HUES48 (cell line): ENCODE measurements at regions not wholly inside any gene's neighbourhood (a gene's known extent, or its start where the extent isn't known, plus 50 kb on each side); places are given as distances from the start of the nearest gene placed in this dataset.
"Not testable (repeated sequence)": the region's sequence is repeated elsewhere in the genome, so short reads cannot be mapped to it uniquely, and the experiment has no call there.

ENCODE experiments used
- H3K27ac ChIP-seq: one replicate; pipeline ENCODE4 v1.7.0; 2013; ENCODE audit warnings: low read depth, low read length, inconsistent platforms
- H3K27me3 ChIP-seq: 2 replicates; pipeline ENCODE4 v1.6.1; 2013; ENCODE audit warnings: mild to moderate bottlenecking, low read length; ENCODE audit not compliant: control insufficient read depth, insufficient read depth
- H3K36me3 ChIP-seq: 2 replicates; pipeline ENCODE4 v1.6.1; 2013; ENCODE audit warnings: low read length; ENCODE audit not compliant: control insufficient read depth, insufficient read depth
- H3K4me1 ChIP-seq: 2 replicates; pipeline ENCODE4 v1.6.1; 2013; ENCODE audit warnings: mild to moderate bottlenecking, low read length; ENCODE audit not compliant: control insufficient read depth, insufficient read depth
- H3K4me3 ChIP-seq: 2 replicates; pipeline ENCODE4 v1.5.1; 2013; ENCODE audit warnings: mild to moderate bottlenecking, low read depth, low read length
- H3K9ac ChIP-seq: 2 replicates; pipeline ENCODE4 v1.6.1; 2013; ENCODE audit warnings: mild to moderate bottlenecking, low read depth, low read length, moderate library complexity
- H3K9me3 ChIP-seq: 2 replicates; pipeline ENCODE4 v1.6.1; 2013; ENCODE audit warnings: low read length; ENCODE audit not compliant: control insufficient read depth, insufficient read depth

GRCh38 chrX:87003031-87003430, 514.6 kb upstream of the KLHL4 start:
- Histone ChIP-seq H3K36me3 (no peaks in the 10 kb centered on the region), H3K4me1 (peaks cover 23% of the 10 kb centered on the region), H3K9me3 (peaks cover 17% of the 10 kb centered on the region), H3K27me3 (no peaks in the 10 kb centered on the region), H3K4me3 (no peak overlapping the region), H3K9ac (no peak overlapping the region), H3K27ac (peak overlapping the region; percentile 40)

DNA sequence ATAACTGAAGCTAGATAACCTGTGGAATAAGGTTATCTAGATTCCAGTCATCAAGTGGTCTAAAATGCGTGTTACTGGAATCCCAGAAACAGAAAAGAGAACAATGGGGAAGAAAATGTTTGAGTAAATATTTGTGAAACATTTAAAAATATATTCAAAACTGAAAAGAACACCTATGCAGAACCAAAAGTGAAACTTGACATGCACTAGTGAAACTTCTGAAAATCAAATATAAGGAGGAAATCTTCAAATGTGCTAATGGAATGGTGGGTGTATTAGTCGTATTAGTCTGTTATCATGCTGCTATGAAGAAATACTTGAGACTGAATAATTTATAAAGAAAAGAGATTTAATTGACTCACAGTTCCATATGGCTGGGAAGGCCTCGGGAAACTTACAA, 512.4 kb upstream of the KLHL4 start:
- H3K9ac ChIP-seq = no peak overlapping the region
- no peak overlapping the region for H3K4me3 ChIP-seq
- H3K4me1 ChIP-seq = peaks cover 23% of the 10 kb centered on the region
- H3K27ac ChIP-seq = no peak overlapping the region
- peaks cover 17% of the 10 kb centered on the region for H3K9me3 ChIP-seq
- H3K27me3 ChIP-seq = no peaks in the 10 kb centered on the region
- H3K36me3 ChIP-seq = no peaks in the 10 kb centered on the region

DNA sequence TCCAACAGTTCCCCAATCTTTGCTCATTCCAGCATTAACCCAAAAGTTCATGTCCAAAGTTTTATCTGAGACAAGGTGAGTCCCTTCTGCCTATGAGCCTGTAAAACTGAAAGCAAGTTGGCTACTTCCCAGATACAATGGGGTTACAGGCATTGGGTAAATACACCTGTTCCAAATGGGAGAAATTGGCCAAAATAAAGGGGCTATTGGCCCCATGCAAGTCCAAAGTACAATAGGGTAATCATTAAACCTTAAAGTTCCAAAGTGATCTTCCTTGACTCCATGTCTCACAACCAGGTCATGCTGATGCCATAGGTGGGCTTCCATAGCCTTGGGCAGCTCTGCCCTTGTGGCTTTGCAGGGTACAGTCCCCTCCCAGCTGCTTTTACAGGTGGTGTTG, 511.7 kb upstream of the KLHL4 start:
- Histone ChIP-seq H3K4me3 (no peak overlapping the region; the same call in 1 of the 2 replicates), H3K4me1 (peaks cover 23% of the 10 kb centered on the region), H3K9me3 (peaks cover 17% of the 10 kb centered on the region), H3K27me3 (no peaks in the 10 kb centered on the region), H3K9ac (no peak overlapping the region), H3K36me3 (no peaks in the 10 kb centered on the region), H3K27ac (no peak overlapping the region)

DNA sequence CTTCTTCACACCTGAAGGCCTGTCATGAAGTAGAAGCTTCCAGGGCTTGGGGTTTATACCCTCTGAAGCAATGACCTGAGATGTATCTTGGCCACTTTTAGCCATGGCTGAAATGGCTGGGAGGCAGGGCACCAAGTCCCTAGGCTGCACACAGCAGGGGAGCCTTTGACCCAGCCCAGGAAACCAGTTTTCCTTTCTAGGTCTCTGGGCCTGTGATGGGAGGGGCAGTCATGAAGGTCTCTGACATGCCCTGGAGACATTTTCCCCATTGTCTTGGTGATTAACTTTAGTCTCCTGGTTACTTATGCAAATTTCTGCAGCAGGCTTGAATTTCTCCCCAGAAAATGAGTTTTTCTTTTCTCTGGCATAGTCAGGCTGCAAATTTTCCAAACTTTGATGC, 511.0 kb upstream of the KLHL4 start:
- H3K9me3 ChIP-seq = peaks cover 17% of the 10 kb centered on the region

GRCh38 chrX:87017210-87017609, 500.4 kb upstream of the KLHL4 start:
- Histone ChIP-seq H3K27ac (no peak overlapping the region), H3K9ac (no peak overlapping the region), H3K36me3 (no peaks in the 10 kb centered on the region), H3K4me1 (no peaks in the 10 kb centered on the region), H3K27me3 (no peaks in the 10 kb centered on the region), H3K9me3 (peaks cover 2% of the 10 kb centered on the region; the same call in 1 of the 2 replicates), H3K4me3 (no peak overlapping the region)

More for the DNA sequence above, 511.0 kb upstream of the KLHL4 start:
- Histone ChIP-seq H3K27ac (no peak overlapping the region), H3K36me3 (no peaks in the 10 kb centered on the region), H3K27me3 (no peaks in the 10 kb centered on the region), H3K4me3 (no peak overlapping the region), H3K9ac (no peak overlapping the region), H3K4me1 (peaks cover 23% of the 10 kb centered on the region)

DNA sequence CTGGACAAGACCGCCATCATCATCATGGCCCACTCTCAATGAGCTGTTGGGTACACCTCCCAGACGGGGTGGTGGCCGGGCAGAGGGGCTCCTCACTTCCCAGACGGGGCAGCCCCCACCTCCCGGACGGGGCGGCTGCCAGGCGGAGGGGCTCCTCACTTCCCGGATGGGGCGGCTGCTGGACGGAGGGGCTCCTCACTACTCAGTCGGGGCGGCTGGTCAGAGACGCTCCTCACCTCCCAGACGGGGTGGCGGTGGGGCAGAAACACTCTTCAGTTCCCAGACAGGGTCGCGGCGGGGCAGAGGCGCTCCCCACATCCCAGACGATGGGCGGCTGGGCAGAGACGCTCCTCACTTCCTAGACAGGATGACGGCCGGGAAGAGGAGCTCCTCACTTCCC, 484.5 kb upstream of the KLHL4 start:
- H3K4me1 ChIP-seq, H3K27ac ChIP-seq, H3K9ac ChIP-seq, H3K27me3 ChIP-seq, H3K4me3 ChIP-seq, H3K36me3 ChIP-seq, H3K9me3 ChIP-seq: not testable (repeated sequence)

GRCh38 chrX:87045352-87045751, 472.2 kb upstream of the KLHL4 start:
- Histone ChIP-seq H3K27me3 (no peaks in the 10 kb centered on the region), H3K9ac (no peak overlapping the region), H3K9me3 (peaks cover 17% of the 10 kb centered on the region), H3K36me3 (no peaks in the 10 kb centered on the region), H3K4me3 (no peak overlapping the region), H3K27ac (no peak overlapping the region), H3K4me1 (no peaks in the 10 kb centered on the region)

GRCh38 chrX:87049567-87049966, 468.0 kb upstream of the KLHL4 start:
- Histone ChIP-seq H3K9me3 (peaks cover 13% of the 10 kb centered on the region), H3K9ac (no peak overlapping the region), H3K4me1 (no peaks in the 10 kb centered on the region), H3K27ac (no peak overlapping the region), H3K4me3 (no peak overlapping the region), H3K27me3 (no peaks in the 10 kb centered on the region), H3K36me3 (no peaks in the 10 kb centered on the region)

DNA sequence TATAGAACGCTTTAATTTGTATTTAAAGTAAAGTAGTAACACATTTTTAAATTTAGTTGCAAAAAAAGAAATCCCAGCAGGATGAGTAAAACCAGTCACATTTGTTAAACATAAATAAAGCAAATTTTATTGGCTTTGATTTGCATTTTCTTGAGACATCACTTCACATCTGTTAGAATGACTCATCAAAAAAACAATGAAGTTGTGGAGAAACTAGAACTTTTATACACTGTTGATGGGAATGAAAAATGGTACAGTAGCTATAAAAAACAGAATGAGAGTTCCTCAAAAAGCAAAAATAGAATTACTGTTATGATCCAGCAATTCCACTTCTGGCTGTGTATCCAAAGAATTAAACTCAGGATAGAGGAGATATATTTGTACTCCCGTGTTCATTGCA, 454.0 kb upstream of the KLHL4 start:
- H3K9me3 ChIP-seq = no peaks in the 10 kb centered on the region
- H3K9ac ChIP-seq = no peak overlapping the region
- H3K36me3 ChIP-seq = no peaks in the 10 kb centered on the region
- H3K27ac ChIP-seq = no peak overlapping the region
- H3K27me3 ChIP-seq = no peaks in the 10 kb centered on the region
- no peaks in the 10 kb centered on the region for H3K4me1 ChIP-seq
- H3K4me3 ChIP-seq = no peak overlapping the region

GRCh38 chrX:87064502-87064901, 453.1 kb upstream of the KLHL4 start:
- Histone ChIP-seq H3K9me3 (no peaks in the 10 kb centered on the region), H3K27ac (no peak overlapping the region), H3K36me3 (no peaks in the 10 kb centered on the region), H3K4me1 (no peaks in the 10 kb centered on the region), H3K27me3 (no peaks in the 10 kb centered on the region), H3K4me3 (no peak overlapping the region), H3K9ac (no peak overlapping the region)

DNA sequence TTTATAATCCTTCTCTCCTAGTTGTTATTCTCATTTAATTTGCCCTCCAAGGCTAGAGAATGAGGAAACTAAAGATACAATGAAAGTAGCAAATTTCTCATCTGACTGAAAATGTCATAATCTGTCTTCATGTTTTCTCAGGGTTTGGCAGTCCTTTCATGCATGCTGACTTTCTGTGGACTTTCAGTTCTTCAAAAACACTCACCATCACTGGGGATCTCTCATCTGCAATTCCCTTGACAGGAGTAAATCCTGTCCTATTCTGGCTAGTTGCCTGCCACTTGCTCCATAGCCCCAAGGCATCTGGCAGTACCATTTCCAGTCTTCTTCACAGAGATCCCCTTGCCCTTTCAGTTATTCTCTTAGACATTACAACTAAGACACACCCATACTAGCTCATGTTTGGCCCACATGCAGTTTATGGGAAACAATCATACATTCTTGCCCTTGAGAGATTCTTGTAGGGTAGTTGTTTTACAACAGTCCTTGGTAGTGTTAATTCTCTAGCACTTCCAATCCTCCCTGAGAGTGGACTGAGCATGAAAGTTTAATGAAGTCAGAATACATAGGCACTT, 449.7 kb upstream of the KLHL4 start:
- H3K27ac ChIP-seq = no peak overlapping the region
- no peaks in the 10 kb centered on the region for H3K9me3 ChIP-seq
- no peak overlapping the region for H3K9ac ChIP-seq
- no peaks in the 10 kb centered on the region for H3K36me3 ChIP-seq
- no peak overlapping the region for H3K4me3 ChIP-seq
- H3K27me3 ChIP-seq = no peaks in the 10 kb centered on the region
- H3K4me1 ChIP-seq = no peaks in the 10 kb centered on the region

GRCh38 chrX:87078231-87078630, 439.4 kb upstream of the KLHL4 start:
- Histone ChIP-seq H3K27me3 (no peaks in the 10 kb centered on the region), H3K4me3 (no peak overlapping the region), H3K9me3 (0 out of 2 replicates have a peak, but pooled peaks cover 2% of the 10 kb centered on the region), H3K9ac (no peak overlapping the region), H3K27ac (no peak overlapping the region), H3K36me3 (no peaks in the 10 kb centered on the region), H3K4me1 (no peaks in the 10 kb centered on the region)
